ENCODE measurements at regions not wholly inside any gene's neighbourhood (a gene's known extent, or its start where the extent isn't known, plus 50 kb on each side); places are given as distances from the start of the nearest gene placed in this dataset.
"Not testable (repeated sequence)": the region's sequence is repeated elsewhere in the genome, so short reads cannot be mapped to it uniquely, and the experiment has no call there.

GRCh38 chr5:28324174-28324573 is 1285.8 kb upstream of the CDH9 start:
- DNase-seq = no peak

GRCh38 chr5:28313953-28314352 is 1275.6 kb upstream of the CDH9 start:
- DNase-seq = no peak

GRCh38 chr5:28313321-28313951 is 1275.0 kb upstream of the CDH9 start:
- no peak for DNase-seq

- DNase-seq = no peak
These were observed 1272.3 kb upstream of the CDH9 start for GRCh38 chr5:28310696-28311095.

GRCh38 chr5:28305891-28306290 is 1267.5 kb upstream of the CDH9 start:
- no peak for DNase-seq

GRCh38 chr5:28301712-28302111 is 1263.3 kb upstream of the CDH9 start:
- DNase-seq = no peak

- no peak for DNase-seq
These were observed 1258.0 kb upstream of the CDH9 start for GRCh38 chr5:28296254-28297013.

GRCh38 chr5:28287021-28287420 is 1248.6 kb upstream of the CDH9 start:
- not testable (repeated sequence) for DNase-seq

GRCh38 chr5:28286566-28286965 is 1248.2 kb upstream of the CDH9 start:
- no peak for DNase-seq

- DNase-seq = no peak
These were observed 1246.4 kb upstream of the CDH9 start for GRCh38 chr5:28284788-28285187.

GRCh38 chr5:28281351-28281750 is 1243.0 kb upstream of the CDH9 start:
- no peak for DNase-seq

GRCh38 chr5:28275931-28276330 is 1237.5 kb upstream of the CDH9 start:
- DNase-seq = no peak

- DNase-seq = no peak
These were observed 1231.6 kb upstream of the CDH9 start for GRCh38 chr5:28269978-28270377.

GRCh38 chr5:28265877-28266276 is 1227.5 kb upstream of the CDH9 start:
- no peak for DNase-seq

GRCh38 chr5:28254846-28255245 is 1216.5 kb upstream of the CDH9 start:
- DNase-seq = no peak

GRCh38 chr5:28253431-28253830 is 1215.0 kb upstream of the CDH9 start:
- no peak for DNase-seq

- DNase-seq = no peak
These were observed 1211.5 kb upstream of the CDH9 start for GRCh38 chr5:28249771-28250415.

GRCh38 chr5:28234356-28234968 is 1196.1 kb upstream of the CDH9 start:
- DNase-seq = no peak

- no peak for DNase-seq
These were observed 1188.0 kb upstream of the CDH9 start for GRCh38 chr5:28226407-28226806.

- DNase-seq = no peak
These were observed 1181.2 kb upstream of the CDH9 start for GRCh38 chr5:28219539-28219938.

- DNase-seq = no peak
These were observed 1179.3 kb upstream of the CDH9 start for GRCh38 chr5:28217695-28218094.

GRCh38 chr5:28216939-28217360 is 1178.6 kb upstream of the CDH9 start:
- DNase-seq = no peak

- no peak for DNase-seq
These were observed 1176.7 kb upstream of the CDH9 start for GRCh38 chr5:28215091-28215490.

GRCh38 chr5:28214292-28214691 is 1175.9 kb upstream of the CDH9 start:
- no peak for DNase-seq
